Trophoblast cell (in vitro differentiated cells and primary cell): ENCODE measurements at regions not wholly inside any gene's neighbourhood (a gene's known extent, or its start where the extent isn't known, plus 50 kb on each side); places are given as distances from the start of the nearest gene placed in this dataset.

Experiments used
- DNase-seq, 2 donors: peaks; one replicate each; pipeline ENCODE4 v3.0.0-alpha.2; 2016
- H2AFZ ChIP-seq: 2 replicates; pipeline ENCODE4 v1.6.1; 2013; ENCODE audit warnings: low read length, moderate library complexity, mild to moderate bottlenecking; ENCODE audit not compliant: insufficient read depth, poor library complexity
- H2AK5ac ChIP-seq: 2 replicates; pipeline ENCODE4 v1.6.1; 2013; ENCODE audit warnings: mild to moderate bottlenecking, low read length
- H2BK120ac ChIP-seq: 2 replicates; pipeline ENCODE4 v1.6.1; 2013; ENCODE audit warnings: low read length, mild to moderate bottlenecking, moderate library complexity; ENCODE audit not compliant: insufficient read depth, poor library complexity
- H2BK12ac ChIP-seq: 2 replicates; pipeline ENCODE4 v1.6.1; 2013; ENCODE audit warnings: mild to moderate bottlenecking, low read length, moderate library complexity
- H2BK5ac ChIP-seq: 2 replicates; pipeline ENCODE4 v1.6.1; 2013; ENCODE audit warnings: low read length, low read depth, moderate library complexity, mild to moderate bottlenecking; ENCODE audit not compliant: poor library complexity
- H3K14ac ChIP-seq: 2 replicates; pipeline ENCODE4 v1.6.1; 2013; ENCODE audit warnings: mild to moderate bottlenecking, low read length
- H3K18ac ChIP-seq: 2 replicates; pipeline ENCODE4 v1.6.1; 2013; ENCODE audit warnings: mild to moderate bottlenecking, low read length
- H3K23ac ChIP-seq: 2 replicates; pipeline ENCODE4 v1.6.1; 2013; ENCODE audit warnings: low read length
- H3K27ac ChIP-seq: 2 replicates; pipeline ENCODE4 v1.5.1; 2013; ENCODE audit warnings: low read depth, mild to moderate bottlenecking, inconsistent platforms, low read length, moderate library complexity
- H3K27me3 ChIP-seq: 2 replicates; pipeline ENCODE4 v1.6.1; 2013; ENCODE audit warnings: inconsistent platforms, mild to moderate bottlenecking, low read length, moderate library complexity; ENCODE audit not compliant: insufficient read depth
- H3K36me3 ChIP-seq, 2 experiments: 1 replicate in 1 of 2; 2 replicates in 1 of 2; pipeline ENCODE4 v1.6.1; 2013; ENCODE audit warnings: low read length in 2 of 2, mild to moderate bottlenecking in 2 of 2, moderate library complexity in 1 of 2; ENCODE audit not compliant: insufficient read depth in 2 of 2, control insufficient read depth in 1 of 2
- H3K4ac ChIP-seq: 2 replicates; pipeline ENCODE4 v1.6.1; 2013; ENCODE audit warnings: low read depth, mild to moderate bottlenecking, low read length, moderate library complexity
- H3K4me1 ChIP-seq, 2 experiments: 1 replicate in 1 of 2; 2 replicates in 1 of 2; pipeline ENCODE4 v1.6.1; 2013; ENCODE audit warnings: low read length in 2 of 2, mild to moderate bottlenecking in 2 of 2, moderate library complexity in 1 of 2; ENCODE audit not compliant: insufficient read depth in 2 of 2, control insufficient read depth in 1 of 2
- H3K4me2 ChIP-seq: 2 replicates; pipeline ENCODE4 v1.6.1; 2013; ENCODE audit warnings: inconsistent platforms, mild to moderate bottlenecking, low read length, moderate library complexity
- H3K4me3 ChIP-seq: 2 replicates; pipeline ENCODE4 v1.5.1; 2013; ENCODE audit warnings: mild to moderate bottlenecking, low read depth, low read length, inconsistent platforms
- H3K79me1 ChIP-seq: one replicate; pipeline ENCODE4 v1.6.1; 2013; ENCODE audit warnings: low read length
- H3K79me2 ChIP-seq: 2 replicates; pipeline ENCODE4 v1.6.1; 2013; ENCODE audit warnings: low read length, mild to moderate bottlenecking; ENCODE audit not compliant: control insufficient read depth, insufficient read depth, poor library complexity
- H3K9ac ChIP-seq: 2 replicates; pipeline ENCODE4 v1.6.1; 2013; ENCODE audit warnings: mild to moderate bottlenecking, low read length
- H3K9me3 ChIP-seq: 2 replicates; pipeline ENCODE4 v1.6.1; 2013; ENCODE audit warnings: low read depth, mild to moderate bottlenecking, control low read depth, inconsistent platforms, low read length; ENCODE audit not compliant: insufficient read depth
- H4K12ac ChIP-seq: 2 replicates; pipeline ENCODE4 v1.6.1; 2013; ENCODE audit warnings: low read depth, mild to moderate bottlenecking, low read length, moderate library complexity
- H4K8ac ChIP-seq: 2 replicates; pipeline ENCODE4 v1.6.1; 2013; ENCODE audit warnings: low read depth, mild to moderate bottlenecking, low read length, moderate library complexity
- H4K91ac ChIP-seq: one replicate; pipeline ENCODE4 v1.6.1; 2013; ENCODE audit warnings: low read depth, mild to moderate bottlenecking, low read length, moderate library complexity
- WGBS: extraction: QIAGEN DNeasy Blood & Tissue Kit; methylation state at CpG from one replicate; pipeline ENCODE4 v1.1.7; 2013; ENCODE audit warnings: missing lambda C conversion rate; ENCODE audit not compliant: insufficient read length, insufficient coverage; ENCODE audit errors: extremely low coverage; 5-methylcytosine and 5-hydroxymethylcytosine counted together

DNA sequence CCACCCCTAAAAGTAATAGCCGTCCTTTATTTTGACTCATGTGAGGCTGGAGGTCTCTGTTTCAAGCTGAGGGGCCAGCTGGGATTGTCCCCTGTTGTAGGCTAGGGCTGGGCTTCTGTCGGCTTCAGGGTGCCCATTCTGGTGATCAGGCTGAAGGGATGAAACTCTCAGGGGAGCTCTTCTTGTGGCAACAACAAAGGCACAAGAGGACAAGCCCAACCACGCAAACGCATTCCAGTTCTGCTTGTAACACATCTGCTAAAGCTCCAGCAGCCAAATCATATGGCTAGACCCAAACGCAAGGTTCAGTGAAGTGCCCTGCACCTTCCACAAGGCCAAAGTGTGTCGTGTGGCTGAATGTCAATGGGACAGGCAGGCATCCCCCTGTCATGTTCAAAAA lies 405.7 kb downstream of the INHBA start:
- no peak for DNase-seq
- Histone ChIP-seq H3K9ac (no peak overlapping the region), H3K4ac (no peak overlapping the region), H3K4me2 (no peak overlapping the region), H3K27ac (no peak overlapping the region), H2AFZ (no peak overlapping the region), H4K12ac (no peak overlapping the region), H2BK5ac (no peak overlapping the region), H3K79me1 (no peaks in the 10 kb centered on the region), H2BK120ac (no peak overlapping the region), H3K4me1 (peaks cover 0 to 2% of the 10 kb centered on the region in 2 experiments), H4K91ac (no peak overlapping the region), H3K18ac (no peak overlapping the region), H3K4me3 (no peak overlapping the region), H3K79me2 (no peaks in the 10 kb centered on the region), H4K8ac (no peak overlapping the region), H3K36me3 (no peaks in the 10 kb centered on the region), H2BK12ac (no peak overlapping the region), H3K23ac (no peak overlapping the region), H2AK5ac (no peak overlapping the region), H3K14ac (no peak overlapping the region), H3K27me3 (no peaks in the 10 kb centered on the region), H3K9me3 (no peaks in the 10 kb centered on the region)
- no CpG with 5 or more reads among the region's 6 CpGs for WGBS

GRCh38 chr7:41295455-41295815 lies 407.5 kb downstream of the INHBA start:
- Histone ChIP-seq H2BK120ac (no peak overlapping the region), H2BK5ac (no peak overlapping the region), H3K4ac (no peak overlapping the region), H2AK5ac (no peak overlapping the region), H3K79me1 (no peaks in the 10 kb centered on the region), H4K8ac (no peak overlapping the region), H2BK12ac (no peak overlapping the region), H4K12ac (no peak overlapping the region), H3K14ac (no peak overlapping the region), H3K36me3 (no peaks in the 10 kb centered on the region), H3K18ac (no peak overlapping the region), H3K23ac (no peak overlapping the region), H3K79me2 (no peaks in the 10 kb centered on the region), H2AFZ (no peak overlapping the region), H3K9ac (no peak overlapping the region), H3K27me3 (no peaks in the 10 kb centered on the region), H3K4me1 (peaks cover 0 to 2% of the 10 kb centered on the region in 2 experiments), H4K91ac (no peak overlapping the region), H3K4me3 (no peak overlapping the region), H3K9me3 (no peaks in the 10 kb centered on the region), H3K4me2 (no peak overlapping the region), H3K27ac (no peak overlapping the region)
- no CpG with 5 or more reads among the region's 1 CpG for WGBS
- no peak for DNase-seq

GRCh38 chr7:41294556-41295454 lies 408.1 kb downstream of the INHBA start:
- H4K12ac ChIP-seq, result no peak overlapping the region
- no CpG with 5 or more reads among the region's 4 CpGs for WGBS
- no peaks in the 10 kb centered on the region for H3K36me3 ChIP-seq

GRCh38 chr7:41292487-41292886 lies 410.4 kb downstream of the INHBA start:
- H3K27ac ChIP-seq, result no peak overlapping the region
- H3K18ac ChIP-seq, result no peak overlapping the region
- H3K4me3 ChIP-seq, result no peak overlapping the region
- no peak overlapping the region for H3K4ac ChIP-seq
- no peak overlapping the region for H3K14ac ChIP-seq
- no peak overlapping the region for H4K12ac ChIP-seq
- no peaks in the 10 kb centered on the region for H3K79me2 ChIP-seq
- no peaks in the 10 kb centered on the region for H3K27me3 ChIP-seq
- no peaks in the 10 kb centered on the region for H3K36me3 ChIP-seq
- H3K9me3 ChIP-seq, result peaks cover 2% of the 10 kb centered on the region
- no peak overlapping the region for H3K4me2 ChIP-seq
- no peak overlapping the region for H2AK5ac ChIP-seq
- H3K4me1 ChIP-seq, result peaks cover 0 to 2% of the 10 kb centered on the region in 2 experiments
- no peak overlapping the region for H2BK120ac ChIP-seq
- H2BK5ac ChIP-seq, result no peak overlapping the region
- no CpG with 5 or more reads among the region's 3 CpGs for WGBS
- H4K8ac ChIP-seq, result no peak overlapping the region
- no peaks in the 10 kb centered on the region for H3K79me1 ChIP-seq
- no peak overlapping the region for H3K9ac ChIP-seq
- H2BK12ac ChIP-seq, result no peak overlapping the region
- no peak for DNase-seq
- no peak overlapping the region for H3K23ac ChIP-seq
- H4K91ac ChIP-seq, result no peak overlapping the region
- no peak overlapping the region for H2AFZ ChIP-seq

More at GRCh38 chr7:41294556-41295454, 408.1 kb downstream of the INHBA start:
- H3K79me1 ChIP-seq, result no peaks in the 10 kb centered on the region
- no peak for DNase-seq
- H2BK12ac ChIP-seq, result no peak overlapping the region
- H3K4me3 ChIP-seq, result no peak overlapping the region
- H3K14ac ChIP-seq, result no peak overlapping the region
- H3K27ac ChIP-seq, result no peak overlapping the region
- no peak overlapping the region for H3K4ac ChIP-seq
- no peak overlapping the region for H2AK5ac ChIP-seq
- no peak overlapping the region for H3K23ac ChIP-seq
- no peak overlapping the region for H4K91ac ChIP-seq
- no peaks in the 10 kb centered on the region for H3K79me2 ChIP-seq
- no peak overlapping the region for H3K4me2 ChIP-seq
- H2AFZ ChIP-seq, result no peak overlapping the region
- H3K18ac ChIP-seq, result no peak overlapping the region
- peaks cover 0 to 2% of the 10 kb centered on the region in 2 experiments for H3K4me1 ChIP-seq
- H4K8ac ChIP-seq, result no peak overlapping the region
- no peaks in the 10 kb centered on the region for H3K27me3 ChIP-seq
- no peak overlapping the region for H2BK5ac ChIP-seq
- no peaks in the 10 kb centered on the region for H3K9me3 ChIP-seq
- H3K9ac ChIP-seq, result no peak overlapping the region
- no peak overlapping the region for H2BK120ac ChIP-seq
